Trophoblast cell (in vitro differentiated cells and primary cell): ENCODE measurements at regions not wholly inside any gene's neighbourhood (a gene's known extent, or its start where the extent isn't known, plus 50 kb on each side); places are given as distances from the start of the nearest gene placed in this dataset.

Source experiments
- DNase-seq, 2 donors: peaks; one replicate each; pipeline ENCODE4 v3.0.0-alpha.2; 2016
- H2AFZ ChIP-seq: 2 replicates; pipeline ENCODE4 v1.6.1; 2013; ENCODE audit warnings: low read length, moderate library complexity, mild to moderate bottlenecking; ENCODE audit not compliant: insufficient read depth, poor library complexity
- H2AK5ac ChIP-seq: 2 replicates; pipeline ENCODE4 v1.6.1; 2013; ENCODE audit warnings: mild to moderate bottlenecking, low read length
- H2BK120ac ChIP-seq: 2 replicates; pipeline ENCODE4 v1.6.1; 2013; ENCODE audit warnings: low read length, mild to moderate bottlenecking, moderate library complexity; ENCODE audit not compliant: insufficient read depth, poor library complexity
- H2BK12ac ChIP-seq: 2 replicates; pipeline ENCODE4 v1.6.1; 2013; ENCODE audit warnings: mild to moderate bottlenecking, low read length, moderate library complexity
- H2BK5ac ChIP-seq: 2 replicates; pipeline ENCODE4 v1.6.1; 2013; ENCODE audit warnings: low read length, low read depth, moderate library complexity, mild to moderate bottlenecking; ENCODE audit not compliant: poor library complexity
- H3K14ac ChIP-seq: 2 replicates; pipeline ENCODE4 v1.6.1; 2013; ENCODE audit warnings: mild to moderate bottlenecking, low read length
- H3K18ac ChIP-seq: 2 replicates; pipeline ENCODE4 v1.6.1; 2013; ENCODE audit warnings: mild to moderate bottlenecking, low read length
- H3K23ac ChIP-seq: 2 replicates; pipeline ENCODE4 v1.6.1; 2013; ENCODE audit warnings: low read length
- H3K27ac ChIP-seq: 2 replicates; pipeline ENCODE4 v1.5.1; 2013; ENCODE audit warnings: low read depth, mild to moderate bottlenecking, inconsistent platforms, low read length, moderate library complexity
- H3K27me3 ChIP-seq: 2 replicates; pipeline ENCODE4 v1.6.1; 2013; ENCODE audit warnings: inconsistent platforms, mild to moderate bottlenecking, low read length, moderate library complexity; ENCODE audit not compliant: insufficient read depth
- H3K36me3 ChIP-seq, 2 experiments: 1 replicate in 1 of 2; 2 replicates in 1 of 2; pipeline ENCODE4 v1.6.1; 2013; ENCODE audit warnings: low read length in 2 of 2, mild to moderate bottlenecking in 2 of 2, moderate library complexity in 1 of 2; ENCODE audit not compliant: insufficient read depth in 2 of 2, control insufficient read depth in 1 of 2
- H3K4ac ChIP-seq: 2 replicates; pipeline ENCODE4 v1.6.1; 2013; ENCODE audit warnings: low read depth, mild to moderate bottlenecking, low read length, moderate library complexity
- H3K4me1 ChIP-seq, 2 experiments: 1 replicate in 1 of 2; 2 replicates in 1 of 2; pipeline ENCODE4 v1.6.1; 2013; ENCODE audit warnings: low read length in 2 of 2, mild to moderate bottlenecking in 2 of 2, moderate library complexity in 1 of 2; ENCODE audit not compliant: insufficient read depth in 2 of 2, control insufficient read depth in 1 of 2
- H3K4me2 ChIP-seq: 2 replicates; pipeline ENCODE4 v1.6.1; 2013; ENCODE audit warnings: inconsistent platforms, mild to moderate bottlenecking, low read length, moderate library complexity
- H3K4me3 ChIP-seq: 2 replicates; pipeline ENCODE4 v1.5.1; 2013; ENCODE audit warnings: mild to moderate bottlenecking, low read depth, low read length, inconsistent platforms
- H3K79me1 ChIP-seq: one replicate; pipeline ENCODE4 v1.6.1; 2013; ENCODE audit warnings: low read length
- H3K79me2 ChIP-seq: 2 replicates; pipeline ENCODE4 v1.6.1; 2013; ENCODE audit warnings: low read length, mild to moderate bottlenecking; ENCODE audit not compliant: control insufficient read depth, insufficient read depth, poor library complexity
- H3K9ac ChIP-seq: 2 replicates; pipeline ENCODE4 v1.6.1; 2013; ENCODE audit warnings: mild to moderate bottlenecking, low read length
- H3K9me3 ChIP-seq: 2 replicates; pipeline ENCODE4 v1.6.1; 2013; ENCODE audit warnings: low read depth, mild to moderate bottlenecking, control low read depth, inconsistent platforms, low read length; ENCODE audit not compliant: insufficient read depth
- H4K12ac ChIP-seq: 2 replicates; pipeline ENCODE4 v1.6.1; 2013; ENCODE audit warnings: low read depth, mild to moderate bottlenecking, low read length, moderate library complexity
- H4K8ac ChIP-seq: 2 replicates; pipeline ENCODE4 v1.6.1; 2013; ENCODE audit warnings: low read depth, mild to moderate bottlenecking, low read length, moderate library complexity
- H4K91ac ChIP-seq: one replicate; pipeline ENCODE4 v1.6.1; 2013; ENCODE audit warnings: low read depth, mild to moderate bottlenecking, low read length, moderate library complexity
- WGBS: extraction: QIAGEN DNeasy Blood & Tissue Kit; methylation state at CpG from one replicate; pipeline ENCODE4 v1.1.7; 2013; ENCODE audit warnings: missing lambda C conversion rate; ENCODE audit not compliant: insufficient read length, insufficient coverage; ENCODE audit errors: extremely low coverage; 5-methylcytosine and 5-hydroxymethylcytosine counted together

GRCh38 chr5:107040907-107041306 is 629.8 kb downstream of the EFNA5 start:
- H4K8ac ChIP-seq = no peak overlapping the region
- H3K9ac ChIP-seq = no peak overlapping the region
- no peaks in the 10 kb centered on the region for H3K79me2 ChIP-seq
- H3K4me2 ChIP-seq = no peak overlapping the region
- H3K4ac ChIP-seq = no peak overlapping the region
- no peaks in the 10 kb centered on the region for H3K79me1 ChIP-seq
- H3K23ac ChIP-seq = no peak overlapping the region
- no peak overlapping the region for H2AK5ac ChIP-seq
- no peak overlapping the region for H4K91ac ChIP-seq
- no peak overlapping the region for H2BK5ac ChIP-seq
- H3K4me1 ChIP-seq = no peaks in the 10 kb centered on the region
- H3K9me3 ChIP-seq = no peaks in the 10 kb centered on the region
- H3K36me3 ChIP-seq = no peaks in the 10 kb centered on the region
- DNase-seq = no peak
- no peak overlapping the region for H3K18ac ChIP-seq
- H3K27ac ChIP-seq = no peak overlapping the region
- H3K14ac ChIP-seq = no peak overlapping the region
- H3K27me3 ChIP-seq = no peaks in the 10 kb centered on the region
- H2AFZ ChIP-seq = no peak overlapping the region
- no peak overlapping the region for H3K4me3 ChIP-seq
- no peak overlapping the region for H2BK12ac ChIP-seq
- H4K12ac ChIP-seq = no peak overlapping the region
- no peak overlapping the region for H2BK120ac ChIP-seq

GRCh38 chr5:107032629-107033028 is 638.1 kb downstream of the EFNA5 start:
- no peaks in the 10 kb centered on the region for H3K4me1 ChIP-seq
- no peaks in the 10 kb centered on the region for H3K79me1 ChIP-seq
- H3K4me2 ChIP-seq = no peak overlapping the region
- H3K18ac ChIP-seq = no peak overlapping the region
- no peak overlapping the region for H2BK5ac ChIP-seq
- H3K4ac ChIP-seq = no peak overlapping the region
- H3K27ac ChIP-seq = no peak overlapping the region
- no peak for DNase-seq
- no peaks in the 10 kb centered on the region for H3K79me2 ChIP-seq
- H3K36me3 ChIP-seq = no peaks in the 10 kb centered on the region
- no peak overlapping the region for H4K12ac ChIP-seq
- no peaks in the 10 kb centered on the region for H3K27me3 ChIP-seq
- no peak overlapping the region for H3K9ac ChIP-seq
- no peak overlapping the region for H2AFZ ChIP-seq
- H2BK120ac ChIP-seq = no peak overlapping the region
- no peak overlapping the region for H3K14ac ChIP-seq
- no peak overlapping the region for H3K23ac ChIP-seq
- no peaks in the 10 kb centered on the region for H3K9me3 ChIP-seq
- H4K8ac ChIP-seq = no peak overlapping the region
- no peak overlapping the region for H2BK12ac ChIP-seq
- H3K4me3 ChIP-seq = no peak overlapping the region
- H4K91ac ChIP-seq = no peak overlapping the region
- no peak overlapping the region for H2AK5ac ChIP-seq

GRCh38 chr5:107028938-107029337 is 641.8 kb downstream of the EFNA5 start:
- Histone ChIP-seq H3K4me1 (no peaks in the 10 kb centered on the region), H3K14ac (no peak overlapping the region), H3K4me2 (no peak overlapping the region), H3K18ac (no peak overlapping the region), H3K27me3 (no peaks in the 10 kb centered on the region), H3K23ac (no peak overlapping the region), H3K4ac (no peak overlapping the region), H2BK12ac (no peak overlapping the region), H4K12ac (no peak overlapping the region), H2BK120ac (no peak overlapping the region), H2BK5ac (no peak overlapping the region), H4K8ac (no peak overlapping the region), H3K79me2 (no peaks in the 10 kb centered on the region), H3K36me3 (no peaks in the 10 kb centered on the region), H3K4me3 (no peak overlapping the region), H4K91ac (no peak overlapping the region), H3K9me3 (no peaks in the 10 kb centered on the region), H3K9ac (no peak overlapping the region), H2AFZ (no peak overlapping the region), H3K79me1 (no peaks in the 10 kb centered on the region), H2AK5ac (no peak overlapping the region), H3K27ac (no peak overlapping the region)
- no peak for DNase-seq
- no CpG with 5 or more reads among the region's 2 CpGs for WGBS

GRCh38 chr5:107025712-107026497 is 644.8 kb downstream of the EFNA5 start:
- Histone ChIP-seq H3K79me1 (no peaks in the 10 kb centered on the region), H3K14ac (no peak overlapping the region), H3K27me3 (no peaks in the 10 kb centered on the region), H3K9me3 (no peaks in the 10 kb centered on the region), H3K79me2 (no peaks in the 10 kb centered on the region), H4K12ac (no peak overlapping the region), H4K8ac (no peak overlapping the region), H3K18ac (no peak overlapping the region), H2AK5ac (no peak overlapping the region), H2BK120ac (no peak overlapping the region), H3K4ac (no peak overlapping the region), H3K27ac (no peak overlapping the region), H3K9ac (no peak overlapping the region), H3K4me1 (no peaks in the 10 kb centered on the region), H2AFZ (no peak overlapping the region), H2BK5ac (no peak overlapping the region), H3K4me3 (no peak overlapping the region), H4K91ac (no peak overlapping the region), H3K4me2 (no peak overlapping the region), H2BK12ac (no peak overlapping the region), H3K36me3 (no peaks in the 10 kb centered on the region), H3K23ac (no peak overlapping the region)
- no CpG with 5 or more reads among the region's 3 CpGs for WGBS
- no peak for DNase-seq
